Hepatocyte (in vitro differentiated cells): ENCODE measurements at regions not wholly inside any gene's neighbourhood (a gene's known extent, or its start where the extent isn't known, plus 50 kb on each side); places are given as distances from the start of the nearest gene placed in this dataset.

Experiments
- DNase-seq: peaks from one replicate; pipeline ENCODE4 v3.0.0-alpha.2; 2016; ENCODE audit warnings: low spot score
- H2AFZ ChIP-seq: fragments of 200-600 bp; sonication (generic); 2 replicates; pipeline ENCODE4 v1.6.0; 2016; ENCODE audit warnings: antibody characterized with exemption, mild to moderate bottlenecking
- H3K27ac ChIP-seq: fragments of 200-600 bp; sonication (generic); 2 replicates; pipeline ENCODE4 v1.5.1; 2016; ENCODE audit warnings: mild to moderate bottlenecking
- H3K27me3 ChIP-seq: fragments of 200-600 bp; sonication (generic); 2 replicates; pipeline ENCODE4 v1.6.1; 2016
- H3K36me3 ChIP-seq: fragments of 200-600 bp; sonication (generic); replicated peaks from 2 replicates; pipeline ENCODE4 v1.5.1; 2016; ENCODE audit warnings: low read depth; ENCODE audit not compliant: insufficient read depth
- H3K4me1 ChIP-seq: fragments of 200-600 bp; sonication (generic); 2 replicates; pipeline ENCODE4 v1.5.1; 2016; ENCODE audit warnings: mild to moderate bottlenecking, moderate library complexity; ENCODE audit not compliant: insufficient read depth
- H3K4me2 ChIP-seq: fragments of 200-600 bp; sonication (generic); 2 replicates; pipeline ENCODE4 v1.6.0; 2016
- H3K4me3 ChIP-seq: fragments of 200-600 bp; sonication (generic); 2 replicates; pipeline ENCODE4 v1.5.1; 2016; ENCODE audit warnings: mild to moderate bottlenecking
- H3K79me2 ChIP-seq: fragments of 200-600 bp; sonication (generic); 2 replicates; pipeline ENCODE4 v1.6.0; 2017; ENCODE audit warnings: mild to moderate bottlenecking
- H3K9me2 ChIP-seq: fragments of 200-600 bp; sonication (generic); replicated peaks from 2 replicates; pipeline ENCODE4 v1.6.0; 2017; ENCODE audit warnings: mild to moderate bottlenecking; ENCODE audit not compliant: insufficient read depth
- H3K9me3 ChIP-seq: fragments of 200-600 bp; sonication (generic); 2 replicates; pipeline ENCODE4 v1.5.1; 2016; ENCODE audit warnings: low read depth, mild to moderate bottlenecking
- H4K20me1 ChIP-seq: fragments of 200-600 bp; sonication (generic); 2 replicates; pipeline ENCODE4 v1.6.0; 2016; ENCODE audit warnings: mild to moderate bottlenecking; ENCODE audit not compliant: insufficient read depth, poor library complexity, severe bottlenecking
- EZH2 ChIP-seq: fragments of 200-600 bp; sonication (generic); IDR thresholded peaks from 2 replicates; pipeline ENCODE4 v1.6.1; 2016; ENCODE audit warnings: antibody characterized with exemption, mild to moderate bottlenecking, borderline replicate concordance
- EZH2phosphoT487 ChIP-seq: fragments of 200-600 bp; sonication (generic); IDR thresholded peaks from one replicate; pipeline ENCODE4 v1.6.1; 2018; ENCODE audit warnings: antibody characterized with exemption, mild to moderate bottlenecking, low read depth, moderate library complexity; ENCODE audit not compliant: unreplicated experiment, severe bottlenecking
- WGBS: methylation state at CpG from one replicate; pipeline ENCODE4 v1.1.6; 2016; ENCODE audit warnings: low lambda C conversion rate; ENCODE audit errors: missing lambda C conversion rate; 5-methylcytosine and 5-hydroxymethylcytosine counted together
- TF ChIP-seq, protein P1 (sequence below): fragments of 200-600 bp; sonication (generic); IDR thresholded peaks from 2 replicates; pipeline ENCODE4 v1.5.1; 2016; ENCODE audit warnings: antibody characterized with exemption, mild to moderate bottlenecking; ENCODE audit not compliant: poor library complexity

DNA sequence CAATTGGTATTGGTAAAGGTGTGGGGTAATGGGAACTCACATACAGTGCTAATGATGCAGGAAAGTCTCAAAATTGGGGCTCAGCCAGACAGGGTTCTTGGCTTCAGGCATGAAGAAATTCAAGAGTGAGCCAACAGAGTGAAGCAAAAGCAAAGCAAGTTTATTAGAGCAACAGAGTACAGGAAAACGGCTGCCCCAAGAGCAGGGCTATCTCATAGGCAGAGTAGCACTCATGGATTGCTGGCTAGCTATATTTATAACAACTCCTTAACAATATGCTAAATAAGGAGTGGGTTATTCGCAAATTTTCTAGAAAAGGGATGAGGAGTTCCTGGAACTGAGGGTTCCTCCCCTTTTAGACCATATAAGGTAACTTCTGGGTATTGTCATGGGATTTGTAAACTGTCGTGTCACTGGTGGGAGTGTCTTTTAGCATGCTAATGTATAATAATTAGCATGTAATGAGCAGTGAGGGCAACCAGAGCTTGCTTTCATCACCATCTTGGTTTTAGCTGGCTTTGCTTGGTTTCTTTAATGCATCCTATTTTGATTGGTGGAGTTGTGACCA is 233.8 kb upstream of the NOL4 start:
- H3K4me3 ChIP-seq = no peak overlapping the region
- no peaks in the 10 kb centered on the region for H3K36me3 ChIP-seq
- H3K9me2 ChIP-seq = no peaks in the 10 kb centered on the region
- H3K9me3 ChIP-seq = no peaks in the 10 kb centered on the region
- no peak overlapping the region for H3K27ac ChIP-seq
- H3K4me2 ChIP-seq = no peak overlapping the region
- no peak overlapping the region for H2AFZ ChIP-seq
- no peaks in the 10 kb centered on the region for H3K79me2 ChIP-seq
- no peak for DNase-seq
- no peaks in the 10 kb centered on the region for H3K4me1 ChIP-seq
- H3K27me3 ChIP-seq = no peaks in the 10 kb centered on the region
- TF ChIP-seq, protein P1, sequence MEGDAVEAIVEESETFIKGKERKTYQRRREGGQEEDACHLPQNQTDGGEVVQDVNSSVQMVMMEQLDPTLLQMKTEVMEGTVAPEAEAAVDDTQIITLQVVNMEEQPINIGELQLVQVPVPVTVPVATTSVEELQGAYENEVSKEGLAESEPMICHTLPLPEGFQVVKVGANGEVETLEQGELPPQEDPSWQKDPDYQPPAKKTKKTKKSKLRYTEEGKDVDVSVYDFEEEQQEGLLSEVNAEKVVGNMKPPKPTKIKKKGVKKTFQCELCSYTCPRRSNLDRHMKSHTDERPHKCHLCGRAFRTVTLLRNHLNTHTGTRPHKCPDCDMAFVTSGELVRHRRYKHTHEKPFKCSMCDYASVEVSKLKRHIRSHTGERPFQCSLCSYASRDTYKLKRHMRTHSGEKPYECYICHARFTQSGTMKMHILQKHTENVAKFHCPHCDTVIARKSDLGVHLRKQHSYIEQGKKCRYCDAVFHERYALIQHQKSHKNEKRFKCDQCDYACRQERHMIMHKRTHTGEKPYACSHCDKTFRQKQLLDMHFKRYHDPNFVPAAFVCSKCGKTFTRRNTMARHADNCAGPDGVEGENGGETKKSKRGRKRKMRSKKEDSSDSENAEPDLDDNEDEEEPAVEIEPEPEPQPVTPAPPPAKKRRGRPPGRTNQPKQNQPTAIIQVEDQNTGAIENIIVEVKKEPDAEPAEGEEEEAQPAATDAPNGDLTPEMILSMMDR = no peak
- TF ChIP-seq EZH2 = no peak
- no peak for TF ChIP-seq EZH2phosphoT487
- H4K20me1 ChIP-seq = no peaks in the 10 kb centered on the region
- 88% methylated on average over 3 of the region's 3 CpGs for WGBS

DNA sequence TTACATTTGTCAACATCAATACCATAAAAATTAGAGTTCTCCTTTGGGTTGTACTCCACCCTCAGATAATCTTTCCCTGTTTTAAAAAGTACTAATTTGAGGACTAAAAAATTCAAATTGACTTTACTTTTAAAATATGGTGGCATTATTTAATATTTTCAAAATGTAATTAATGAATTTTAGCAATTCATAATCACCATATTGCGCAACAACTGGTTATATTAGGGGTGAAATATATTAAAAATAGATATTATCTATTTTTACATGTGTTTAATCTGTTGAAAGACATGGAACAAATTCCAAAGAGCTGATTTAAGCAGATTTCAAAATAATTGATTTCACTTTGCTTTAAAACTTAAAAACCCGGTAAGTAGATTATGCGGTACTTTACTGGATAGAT is 236.6 kb upstream of the NOL4 start:
- TF ChIP-seq EZH2 = no peak
- no peak for TF ChIP-seq EZH2phosphoT487
- TF ChIP-seq, protein P1 = no peak
- H2AFZ ChIP-seq = no peak overlapping the region
- H3K27ac ChIP-seq = no peak overlapping the region
- H3K9me3 ChIP-seq = no peaks in the 10 kb centered on the region
- DNase-seq = no peak
- no peaks in the 10 kb centered on the region for H3K36me3 ChIP-seq
- no peak overlapping the region for H3K4me2 ChIP-seq
- no peak overlapping the region for H3K4me3 ChIP-seq
- no peaks in the 10 kb centered on the region for H3K9me2 ChIP-seq
- no peaks in the 10 kb centered on the region for H3K79me2 ChIP-seq
- 90% methylated on average over 3 of the region's 3 CpGs for WGBS
- no peaks in the 10 kb centered on the region for H3K27me3 ChIP-seq
- H3K4me1 ChIP-seq = no peaks in the 10 kb centered on the region
- H4K20me1 ChIP-seq = no peaks in the 10 kb centered on the region

DNA sequence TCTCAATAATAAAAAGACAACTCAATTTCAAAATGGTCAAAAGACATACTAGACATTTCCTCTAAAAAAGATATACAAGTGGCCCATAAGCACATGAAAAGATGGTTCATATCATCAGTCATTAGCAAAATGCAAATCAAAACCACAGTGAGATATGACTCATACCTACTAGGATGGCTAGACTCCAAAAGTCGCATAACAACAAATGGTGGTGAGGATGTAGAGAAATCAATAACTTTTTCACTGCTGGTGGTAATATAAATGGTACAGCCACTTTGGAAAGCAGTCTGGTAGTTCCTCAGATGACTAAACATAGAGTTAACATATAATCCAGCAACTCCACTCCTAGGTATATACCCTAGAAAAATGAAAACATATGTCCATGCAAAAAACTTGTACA is 242.3 kb upstream of the NOL4 start:
- 100% methylated on average over 1 of the region's 1 CpG for WGBS
- Histone ChIP-seq H3K9me2 (no peaks in the 10 kb centered on the region), H4K20me1 (no peaks in the 10 kb centered on the region), H3K27me3 (no peaks in the 10 kb centered on the region), H3K4me3 (no peak overlapping the region), H3K79me2 (no peaks in the 10 kb centered on the region), H3K4me1 (no peaks in the 10 kb centered on the region), H2AFZ (no peak overlapping the region), H3K4me2 (no peak overlapping the region), H3K9me3 (no peaks in the 10 kb centered on the region), H3K27ac (no peak overlapping the region), H3K36me3 (no peaks in the 10 kb centered on the region)
- TF ChIP-seq EZH2 (no peak), EZH2phosphoT487 (no peak)
- TF ChIP-seq, protein P1 = no peak
- no peak for DNase-seq
